IMR-90 (cell line): ENCODE measurements at regions not wholly inside any gene's neighbourhood (a gene's known extent, or its start where the extent isn't known, plus 50 kb on each side); places are given as distances from the start of the nearest gene placed in this dataset.

ENCODE experiments used
- ATAC-seq: fragments of 200-7000 bp; cut with Tn5 transposase; 2 replicates; pipeline ENCODE4 v1.9.1; 2020; ENCODE audit warnings: low read depth, mild to moderate bottlenecking, moderate library complexity
- BruUV-seq: library from RNA; stranded (reverse); fragments of 400-500 nt; replicated peaks from 2 replicates; lab custom pipeline; 2021; lab: Mats Ljungman, UMichigan
- CTCF ChIA-PET: fragments of 300-600 bp; formaldehyde crosslinking; extraction: SDS; loops from one replicate; lab custom pipeline; 2021; ENCODE audit warnings: antibody characterized with exemption; lab: Yijun Ruan, JAX
- POLR2A ChIA-PET: fragments of 300-600 bp; sonication (Branson Sonifier 250); formaldehyde crosslinking; loops from one replicate; lab custom pipeline; 2022; ENCODE audit warnings: antibody characterized with exemption; ENCODE audit not compliant: unreplicated experiment; lab: Charles Lee
- DNase-seq: peaks from one replicate; pipeline ENCODE4 v3.0.0; 2013
- H2AFZ ChIP-seq: replicated peaks from 2 replicates; pipeline ENCODE3; 2013; ENCODE audit warnings: low read length, mild to moderate bottlenecking; ENCODE audit not compliant: poor library complexity
- H2AK5ac ChIP-seq: 2 replicates; pipeline ENCODE4 v1.6.1; 2013; ENCODE audit warnings: low read depth, low read length, inconsistent platforms
- H2AK9ac ChIP-seq: replicated peaks from 2 replicates; pipeline ENCODE3; 2013; ENCODE audit warnings: mild to moderate bottlenecking, low read depth, low read length, moderate library complexity; ENCODE audit not compliant: poor library complexity
- H2BK120ac ChIP-seq: 2 replicates; pipeline ENCODE4 v1.6.1; 2013; ENCODE audit warnings: low read depth, low read length, inconsistent platforms
- H2BK15ac ChIP-seq: 3 replicates; pipeline ENCODE4 v1.6.1; 2013; ENCODE audit warnings: low read depth, low read length, inconsistent platforms
- H2BK20ac ChIP-seq: 2 replicates; pipeline ENCODE4 v1.6.1; 2013; ENCODE audit warnings: low read depth, mild to moderate bottlenecking, inconsistent platforms, low read length, moderate library complexity
- H2BK5ac ChIP-seq: 2 replicates; pipeline ENCODE4 v1.6.1; 2013; ENCODE audit warnings: mild to moderate bottlenecking, low read depth, low read length, inconsistent platforms; ENCODE audit not compliant: poor library complexity, severe bottlenecking
- H3K14ac ChIP-seq: replicated peaks from 2 replicates; pipeline ENCODE4 v1.6.1; 2013; ENCODE audit warnings: low read depth, low read length, inconsistent platforms
- H3K18ac ChIP-seq: 2 replicates; pipeline ENCODE4 v1.6.1; 2013; ENCODE audit warnings: low read depth, low read length, control low read depth
- H3K23ac ChIP-seq: 2 replicates; pipeline ENCODE4 v1.6.1; 2013; ENCODE audit warnings: low read depth, low read length, inconsistent platforms
- H3K27ac ChIP-seq: 2 replicates; pipeline ENCODE4 v1.5.1; 2013; ENCODE audit warnings: mild to moderate bottlenecking, control low read depth, low read length; ENCODE audit not compliant: insufficient read depth
- H3K27me3 ChIP-seq: 2 replicates; pipeline ENCODE4 v1.6.1; 2013; ENCODE audit warnings: low read length; ENCODE audit not compliant: control insufficient read depth, insufficient read depth
- H3K36me3 ChIP-seq: 2 replicates; pipeline ENCODE4 v1.6.1; 2013; ENCODE audit warnings: low read length, mixed read lengths; ENCODE audit not compliant: control insufficient read depth, insufficient read depth
- H3K4ac ChIP-seq: 2 replicates; pipeline ENCODE4 v1.6.1; 2013; ENCODE audit warnings: low read depth, low read length, inconsistent platforms
- H3K4me1 ChIP-seq: 2 replicates; pipeline ENCODE4 v1.6.1; 2013; ENCODE audit warnings: low read length, mixed read lengths; ENCODE audit not compliant: control insufficient read depth, insufficient read depth
- H3K4me2 ChIP-seq: 2 replicates; pipeline ENCODE4 v1.6.1; 2013; ENCODE audit warnings: low read depth, mild to moderate bottlenecking, control low read depth, low read length, moderate library complexity
- H3K4me3 ChIP-seq: 2 replicates; pipeline ENCODE4 v1.5.1; 2013; ENCODE audit warnings: low read depth, mild to moderate bottlenecking, control low read depth, low read length, moderate library complexity; ENCODE audit not compliant: insufficient read depth
- H3K56ac ChIP-seq: 2 replicates; pipeline ENCODE4 v1.6.1; 2013; ENCODE audit warnings: low read length, inconsistent platforms; ENCODE audit not compliant: insufficient read depth; ENCODE audit errors: extremely low read depth
- H3K79me1 ChIP-seq, 2 experiments: 2 replicates each; pipeline ENCODE4 v1.6.1; 2013; ENCODE audit warnings: low read length in 2 of 2, inconsistent platforms in 1 of 2, low read depth in 1 of 2
- H3K9ac ChIP-seq: 2 replicates; pipeline ENCODE4 v1.6.1; 2013; ENCODE audit warnings: low read depth, low read length, control low read depth
- H3K9me1 ChIP-seq: 2 replicates; pipeline ENCODE4 v1.6.1; 2013; ENCODE audit warnings: low read length, inconsistent platforms; ENCODE audit not compliant: insufficient read depth
- H3K9me3 ChIP-seq: 2 replicates; pipeline ENCODE4 v1.6.1; 2013; ENCODE audit warnings: low read length; ENCODE audit not compliant: control insufficient read depth, insufficient read depth
- H4K20me1 ChIP-seq: 2 replicates; pipeline ENCODE4 v1.6.1; 2013; ENCODE audit warnings: low read length, inconsistent platforms; ENCODE audit not compliant: insufficient read depth
- H4K5ac ChIP-seq: 2 replicates; pipeline ENCODE4 v1.6.1; 2013; ENCODE audit warnings: mild to moderate bottlenecking, low read depth, low read length, control low read depth
- H4K8ac ChIP-seq, 2 experiments: 2 replicates each; pipeline ENCODE4 v1.6.1; 2013; ENCODE audit warnings: low read depth in 2 of 2, low read length in 2 of 2, control low read depth in 1 of 2, inconsistent platforms in 1 of 2
- H4K91ac ChIP-seq: 2 replicates; pipeline ENCODE4 v1.6.1; 2013; ENCODE audit warnings: low read depth, low read length, inconsistent platforms; ENCODE audit not compliant: insufficient read depth
- CEBPB ChIP-seq: IDR thresholded peaks from 2 replicates; pipeline ENCODE4 v1.6.1; 2012; ENCODE audit warnings: low read depth, low read length, improper control_type of control experiment
- CHD1 ChIP-seq: IDR thresholded peaks from 2 replicates; pipeline ENCODE4 v1.6.1; 2012; ENCODE audit warnings: low read depth, low read length, improper control_type of control experiment
- FOS ChIP-seq: fragments of 150-350 bp; IDR thresholded peaks from 2 replicates; pipeline ENCODE4 v1.6.1; 2016; ENCODE audit warnings: low read depth, low read length
- MAFK ChIP-seq: IDR thresholded peaks from 2 replicates; pipeline ENCODE4 v1.6.1; 2012; ENCODE audit warnings: low read depth, low read length, improper control_type of control experiment
- MAZ ChIP-seq: IDR thresholded peaks from 2 replicates; pipeline ENCODE4 v1.6.1; 2012; ENCODE audit warnings: low read depth, mild to moderate bottlenecking, low read length, improper control_type of control experiment, moderate library complexity, borderline replicate concordance
- MXI1 ChIP-seq: IDR thresholded peaks from 2 replicates; pipeline ENCODE4 v1.6.1; 2012; ENCODE audit warnings: low read depth, mild to moderate bottlenecking, low read length, moderate library complexity, borderline replicate concordance
- NFE2L2 ChIP-seq: fragments of 150-350 bp; IDR thresholded peaks from 2 replicates; pipeline ENCODE4 v1.6.1; 2016; ENCODE audit warnings: low read depth, mild to moderate bottlenecking, low read length
- POLR2A ChIP-seq: IDR thresholded peaks from 2 replicates; pipeline ENCODE4 v1.6.1; 2012; ENCODE audit warnings: mild to moderate bottlenecking, low read depth, low read length
- RAD21 ChIP-seq: IDR thresholded peaks from 2 replicates; pipeline ENCODE4 v1.6.1; 2012; ENCODE audit warnings: low read length, improper control_type of control experiment
- RCOR1 ChIP-seq: IDR thresholded peaks from 2 replicates; pipeline ENCODE4 v1.6.1; 2012; ENCODE audit warnings: mild to moderate bottlenecking, low read length, improper control_type of control experiment; ENCODE audit not compliant: insufficient replicate concordance
- RFX5 ChIP-seq: IDR thresholded peaks from 2 replicates; pipeline ENCODE4 v1.8.0; 2012; ENCODE audit warnings: low read depth, mild to moderate bottlenecking, low read length, moderate library complexity
- SMC3 ChIP-seq: fragments of 150-350 bp; IDR thresholded peaks from 2 replicates; pipeline ENCODE4 v1.6.1; 2016; ENCODE audit warnings: low read depth, mild to moderate bottlenecking, antibody characterized with exemption, low read length, moderate library complexity
- USF2 ChIP-seq: fragments of 150-350 bp; IDR thresholded peaks from 2 replicates; pipeline ENCODE4 v1.6.1; 2017; ENCODE audit warnings: mild to moderate bottlenecking, antibody characterized with exemption, low read length, low read depth
- WGBS, 2 experiments: methylation state at CpG; one replicate each; pipeline versions ENCODE4 v1.1.5 to v1.1.7; 2013; ENCODE audit warnings: missing lambda C conversion rate in 2 of 2; ENCODE audit not compliant: insufficient read length in 1 of 2; ENCODE audit errors: extremely low coverage in 2 of 2; 5-methylcytosine and 5-hydroxymethylcytosine counted together
- dilution Hi-C: fragments of 300-500 bp; cut with HindIII; formaldehyde crosslinking; loops from one replicate; pipeline ENCODE4 v1.14.3; 2018; ENCODE audit warnings: low sequenced_read_pairs; ENCODE audit not compliant: unreplicated experiment
- in situ Hi-C: fragments of 300-500 bp; cut with MboI; formaldehyde crosslinking; loops from 3 replicates; pipeline ENCODE4 v1.14.3; 2019; ENCODE audit warnings: low sequenced_read_pairs, inconsistent platforms, mixed read lengths
- intact Hi-C: fragments of 100-400 bp; cut with micrococcal nuclease; formaldehyde crosslinking; loops from 2 replicates; pipeline ENCODE4 v1.10.0; 2022
- TF ChIP-seq, protein P1 (sequence below): fragments of 150-350 bp; IDR thresholded peaks from 2 replicates; pipeline ENCODE4 v1.6.1; 2016; ENCODE audit warnings: low read depth, mild to moderate bottlenecking, low read length, moderate library complexity, borderline replicate concordance
- TF ChIP-seq, protein P2 (sequence below): conservative IDR thresholded peaks from 2 replicates; pipeline ENCODE4 v1.5.1; 2012; ENCODE audit warnings: mild to moderate bottlenecking, low read depth, low read length, improper control_type of control experiment

- H4K91ac ChIP-seq, result no peak overlapping the region
- BruUV-seq, result no TSS peak
- in situ Hi-C loops (no loop called here), dilution Hi-C loops (no loop called here), intact Hi-C loops (no loop called here)
- H3K14ac ChIP-seq, result no peak overlapping the region
- H3K9me3 ChIP-seq, result peaks cover 4% of the 10 kb centered on the region
- H2AFZ ChIP-seq, result no peak overlapping the region
- no peak overlapping the region for H3K4ac ChIP-seq
- no peak overlapping the region for H2BK120ac ChIP-seq
- no peak overlapping the region for H4K8ac ChIP-seq
- H3K9ac ChIP-seq, result no peak overlapping the region
- TF ChIP-seq USF2 (no peak), RFX5 (no peak), MXI1 (no peak), RCOR1 (no peak), POLR2A (no peak), RAD21 (no peak), NFE2L2 (no peak), MAZ (no peak), MAFK (no peak), SMC3 (no peak), CEBPB (no peak), CHD1 (no peak), FOS (no peak)
- TF ChIP-seq, protein P1, sequence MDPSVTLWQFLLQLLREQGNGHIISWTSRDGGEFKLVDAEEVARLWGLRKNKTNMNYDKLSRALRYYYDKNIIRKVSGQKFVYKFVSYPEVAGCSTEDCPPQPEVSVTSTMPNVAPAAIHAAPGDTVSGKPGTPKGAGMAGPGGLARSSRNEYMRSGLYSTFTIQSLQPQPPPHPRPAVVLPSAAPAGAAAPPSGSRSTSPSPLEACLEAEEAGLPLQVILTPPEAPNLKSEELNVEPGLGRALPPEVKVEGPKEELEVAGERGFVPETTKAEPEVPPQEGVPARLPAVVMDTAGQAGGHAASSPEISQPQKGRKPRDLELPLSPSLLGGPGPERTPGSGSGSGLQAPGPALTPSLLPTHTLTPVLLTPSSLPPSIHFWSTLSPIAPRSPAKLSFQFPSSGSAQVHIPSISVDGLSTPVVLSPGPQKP, result no peak
- TF ChIP-seq, protein P2, sequence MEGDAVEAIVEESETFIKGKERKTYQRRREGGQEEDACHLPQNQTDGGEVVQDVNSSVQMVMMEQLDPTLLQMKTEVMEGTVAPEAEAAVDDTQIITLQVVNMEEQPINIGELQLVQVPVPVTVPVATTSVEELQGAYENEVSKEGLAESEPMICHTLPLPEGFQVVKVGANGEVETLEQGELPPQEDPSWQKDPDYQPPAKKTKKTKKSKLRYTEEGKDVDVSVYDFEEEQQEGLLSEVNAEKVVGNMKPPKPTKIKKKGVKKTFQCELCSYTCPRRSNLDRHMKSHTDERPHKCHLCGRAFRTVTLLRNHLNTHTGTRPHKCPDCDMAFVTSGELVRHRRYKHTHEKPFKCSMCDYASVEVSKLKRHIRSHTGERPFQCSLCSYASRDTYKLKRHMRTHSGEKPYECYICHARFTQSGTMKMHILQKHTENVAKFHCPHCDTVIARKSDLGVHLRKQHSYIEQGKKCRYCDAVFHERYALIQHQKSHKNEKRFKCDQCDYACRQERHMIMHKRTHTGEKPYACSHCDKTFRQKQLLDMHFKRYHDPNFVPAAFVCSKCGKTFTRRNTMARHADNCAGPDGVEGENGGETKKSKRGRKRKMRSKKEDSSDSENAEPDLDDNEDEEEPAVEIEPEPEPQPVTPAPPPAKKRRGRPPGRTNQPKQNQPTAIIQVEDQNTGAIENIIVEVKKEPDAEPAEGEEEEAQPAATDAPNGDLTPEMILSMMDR, result no peak
- WGBS, 2 experiments, result 72% methylated on average over 6 of the region's 19 CpGs; no CpG with 5 or more reads in 1 of the 2 experiments
- H3K18ac ChIP-seq, result no peak overlapping the region
- H3K4me3 ChIP-seq, result no peak overlapping the region
- no peak overlapping the region for H2BK15ac ChIP-seq
- H3K27ac ChIP-seq, result no peak overlapping the region
- H2AK5ac ChIP-seq, result no peak overlapping the region
- H4K20me1 ChIP-seq, result no peaks in the 10 kb centered on the region
- H3K36me3 ChIP-seq, result no peaks in the 10 kb centered on the region
- no peak overlapping the region for H2AK9ac ChIP-seq
- H3K23ac ChIP-seq, result no peak overlapping the region
- no peak overlapping the region for H3K56ac ChIP-seq
- POLR2A ChIA-PET, result no interaction called here
- DNase-seq (no peak), ATAC-seq (no peak)
- no peak overlapping the region for H2BK20ac ChIP-seq
- H3K9me1 ChIP-seq, result no peaks in the 10 kb centered on the region
- no peak overlapping the region for H2BK5ac ChIP-seq
- H3K4me2 ChIP-seq, result no peak overlapping the region
- no peak overlapping the region for H4K5ac ChIP-seq
- no peaks in the 10 kb centered on the region for H3K4me1 ChIP-seq
- no peaks in the 10 kb centered on the region for H3K27me3 ChIP-seq
- CTCF ChIA-PET, result no interaction called here
- no peaks in the 10 kb centered on the region for H3K79me1 ChIP-seq
Measured at GRCh38 chr6:159505140-159505922, 187.7 kb downstream of the SOD2 start.
